Sciatic nerve (tissue), 2 donors: ENCODE measurements at regions not wholly inside any gene's neighbourhood (a gene's known extent, or its start where the extent isn't known, plus 50 kb on each side); places are given as distances from the start of the nearest gene placed in this dataset.

Experiments
- ATAC-seq: fragments of 200-7000 bp; cut with Tn5 transposase; one replicate; pipeline ENCODE4 v1.9.1; 2020; ENCODE audit warnings: mild to moderate bottlenecking, moderate library complexity
- DNase-seq: peaks from one replicate; pipeline ENCODE4 v3.0.0-alpha.2; 2020; ENCODE audit warnings: low spot score
- intact Hi-C: fragments of 100-400 bp; cut with DNase I; formaldehyde crosslinking; loops from one replicate; pipeline ENCODE4 v1.14.2; 2022
- microRNA-seq: library from miRNA; unstranded; fragments of <30 nt; microRNA quantifications from one replicate; pipeline ENCODE4 v1.2.0, GENCODE V29; 2020
- donor health status: DM: no; HTN: no; CAD: no.
- donor health status: DM: no; HTN: no; CAD: no.

- ATAC-seq, result no peak
- intact Hi-C loops, result loop anchor here (10.0 kb wide), 1 partner anchor 310 kb away; no protein-coding TSS in a partner anchor
These were observed 51.3 kb upstream of the WIPF3 start for GRCh38 chr7:29754874-29755490.

More at GRCh38 chr7:29754874-29755490, 51.3 kb upstream of the WIPF3 start:
- no peak for DNase-seq

Small RNA genes lying in the stretch of these regions (microRNA-seq; reads per million reads assigned to microRNA genes)
- 10.1 reads per million, percentile 25 among the genes with 10 or more reads in this experiment for gene MIR550A3
